ENCODE measurements at regions not wholly inside any gene's neighbourhood (a gene's known extent, or its start where the extent isn't known, plus 50 kb on each side); places are given as distances from the start of the nearest gene placed in this dataset.

- Histone ChIP-seq H3K36me3 (ENCODE audit: insufficient read depth, low read length, poor library complexity, severe bottlenecking) (no peaks in the 10 kb centered on the region), H3K9me3 (ENCODE audit: low read depth, low read length, poor library complexity, severe bottlenecking) (no peaks in the 10 kb centered on the region), H3K27me3 (replicated peaks; ENCODE audit: insufficient read depth, low read depth, low read length, poor library complexity) (no peaks in the 10 kb centered on the region), H3K4me1 (ENCODE audit: insufficient read depth, low read length, poor library complexity, severe bottlenecking) (peaks cover 44% of the 10 kb centered on the region), H3K4me3 (ENCODE audit: low read depth, low read length, poor library complexity, severe bottlenecking) (no peak overlapping the region), H3K27ac (ENCODE audit: low read depth, low read length, poor library complexity, severe bottlenecking) (peak overlapping the region; percentile 68)
- ChIA-PET POLR2A (ENCODE audit: low non-redundant PET) (no interaction called here), CTCF (interaction anchor here (0.6 kb wide), 1 partner anchor 272 kb away, joined by 5 read pairs; no protein-coding TSS in a partner anchor)
- no TSS peak for BruUV-seq (replicated peaks)
- DNase-seq (ENCODE audit: low spot score), result no peak
- intact Hi-C loops (cut with micrococcal nuclease; ENCODE audit: unreplicated experiment), result no loop called here
- TF ChIP-seq EZH2 (IDR thresholded peaks at IDR 0.05; ENCODE audit: borderline replicate concordance, low read depth, low read length, poor library complexity, severe bottlenecking) (no peak), CTCF (conservative IDR thresholded peaks at IDR 0.05; ENCODE audit: low read depth, low read length) (no peak)
Measured at GRCh38 chr10:3668966-3669330, 116.1 kb downstream of the KLF6 start.

- intact Hi-C loops (cut with micrococcal nuclease; ENCODE audit: unreplicated experiment), result no loop called here
- H3K36me3 ChIP-seq (ENCODE audit: insufficient read depth, low read length, poor library complexity, severe bottlenecking), result no peaks in the 10 kb centered on the region
- DNase-seq (ENCODE audit: low spot score), result peak; percentile 72
- no TSS peak for BruUV-seq (replicated peaks)
- no peaks in the 10 kb centered on the region for H3K9me3 ChIP-seq (ENCODE audit: low read depth, low read length, poor library complexity, severe bottlenecking)
- CTCF ChIA-PET, result interaction anchor here (0.6 kb wide), 1 partner anchor 271 kb away, joined by 5 read pairs; no protein-coding TSS in a partner anchor
- H3K27me3 ChIP-seq (replicated peaks; ENCODE audit: insufficient read depth, low read depth, low read length, poor library complexity), result no peaks in the 10 kb centered on the region
- POLR2A ChIA-PET (ENCODE audit: low non-redundant PET), result no interaction called here
- no peak for TF ChIP-seq EZH2 (IDR thresholded peaks at IDR 0.05; ENCODE audit: borderline replicate concordance, low read depth, low read length, poor library complexity, severe bottlenecking)
- no peak for TF ChIP-seq CTCF (conservative IDR thresholded peaks at IDR 0.05; ENCODE audit: low read depth, low read length)
- H3K4me1 ChIP-seq (ENCODE audit: insufficient read depth, low read length, poor library complexity, severe bottlenecking), result peaks cover 44% of the 10 kb centered on the region
- peak overlapping the region; percentile 68 for H3K27ac ChIP-seq (ENCODE audit: low read depth, low read length, poor library complexity, severe bottlenecking)
- no peak overlapping the region for H3K4me3 ChIP-seq (ENCODE audit: low read depth, low read length, poor library complexity, severe bottlenecking)
Measured at GRCh38 chr10:3668276-3668965, 116.6 kb downstream of the KLF6 start.

GRCh38 chr10:3666525-3667302 lies 118.3 kb downstream of the KLF6 start:
- Histone ChIP-seq H3K27ac (ENCODE audit: low read depth, low read length, poor library complexity, severe bottlenecking) (no peak overlapping the region), H3K36me3 (ENCODE audit: insufficient read depth, low read length, poor library complexity, severe bottlenecking) (no peaks in the 10 kb centered on the region), H3K4me3 (ENCODE audit: low read depth, low read length, poor library complexity, severe bottlenecking) (no peak overlapping the region), H3K4me1 (ENCODE audit: insufficient read depth, low read length, poor library complexity, severe bottlenecking) (peaks cover 34% of the 10 kb centered on the region), H3K27me3 (replicated peaks; ENCODE audit: insufficient read depth, low read depth, low read length, poor library complexity) (no peaks in the 10 kb centered on the region), H3K9me3 (ENCODE audit: low read depth, low read length, poor library complexity, severe bottlenecking) (no peaks in the 10 kb centered on the region)
- intact Hi-C loops (cut with micrococcal nuclease; ENCODE audit: unreplicated experiment), result no loop called here
- TF ChIP-seq EZH2 (IDR thresholded peaks at IDR 0.05; ENCODE audit: borderline replicate concordance, low read depth, low read length, poor library complexity, severe bottlenecking) (no peak), CTCF (conservative IDR thresholded peaks at IDR 0.05; ENCODE audit: low read depth, low read length) (no peak)
- BruUV-seq (replicated peaks), result no TSS peak
- CTCF ChIA-PET, result no interaction called here
- no peak for DNase-seq (ENCODE audit: low spot score)
- POLR2A ChIA-PET (ENCODE audit: low non-redundant PET), result no interaction called here

All from A673 (cell line).